Tongue (tissue), 1 donor: ENCODE measurements at regions not wholly inside any gene's neighbourhood (a gene's known extent, or its start where the extent isn't known, plus 50 kb on each side); places are given as distances from the start of the nearest gene placed in this dataset.

Experiments used
- DNase-seq: peaks from one replicate; pipeline ENCODE4 v3.0.0-alpha.2; 2015

DNA sequence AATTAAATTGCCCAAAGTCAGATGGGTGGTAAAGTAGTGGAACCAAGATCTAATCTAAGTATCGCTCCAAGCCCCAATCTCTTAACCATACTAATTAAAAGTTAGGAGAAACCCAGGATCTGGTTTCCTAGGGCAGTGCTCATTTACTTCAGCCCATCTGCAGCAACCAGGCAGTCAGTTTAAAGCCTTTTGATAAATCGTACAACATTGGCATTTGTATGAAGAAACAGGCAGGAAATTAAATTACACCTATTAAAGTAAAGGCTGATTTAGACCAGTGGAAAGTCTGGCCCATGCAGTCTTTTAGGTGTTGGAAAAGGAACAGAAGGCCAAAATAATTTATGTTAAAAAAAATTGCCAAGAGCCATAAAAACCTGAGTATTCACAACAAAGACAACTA is 594.4 kb upstream of the UBE2E2 start:
- DNase-seq = no peak

DNA sequence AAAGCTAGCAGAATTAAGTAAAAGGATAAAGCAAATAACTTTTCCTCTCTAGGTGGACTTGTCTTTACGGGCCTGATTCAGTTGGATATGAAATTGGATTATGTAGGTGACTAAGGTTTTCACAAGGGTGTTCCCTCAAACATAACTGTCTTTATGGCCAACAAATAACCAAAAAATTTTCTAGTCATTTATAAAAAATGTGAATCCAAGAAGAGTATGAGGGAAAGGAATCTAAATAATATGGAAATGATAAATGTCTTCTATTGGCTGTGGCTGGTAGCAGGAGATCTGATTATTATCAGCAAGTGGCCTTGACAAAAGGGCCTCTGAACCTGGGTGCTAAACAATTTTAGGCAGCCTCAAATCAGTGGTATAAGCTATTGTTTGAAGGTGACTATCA is 594.0 kb upstream of the UBE2E2 start:
- DNase-seq = no peak

DNA sequence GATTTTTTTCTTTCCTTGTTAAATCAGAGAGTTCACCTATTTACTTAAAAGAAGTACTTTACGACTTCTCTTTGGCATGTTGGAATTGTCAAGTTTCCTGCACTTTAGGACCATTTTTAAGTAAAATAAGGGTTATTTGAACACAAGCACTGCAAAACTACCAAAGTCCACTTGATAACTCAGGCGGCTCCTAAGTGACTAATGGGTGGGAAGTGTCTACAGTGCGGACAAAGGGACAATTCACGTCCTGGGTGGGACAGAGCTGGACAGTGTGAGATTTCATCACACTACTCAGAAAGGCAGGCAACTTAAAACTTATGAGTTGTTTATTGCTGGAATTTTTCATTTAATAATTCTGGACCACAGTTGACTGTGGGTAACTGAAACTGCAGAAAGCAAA is 590.2 kb upstream of the UBE2E2 start:
- DNase-seq = no peak

DNA sequence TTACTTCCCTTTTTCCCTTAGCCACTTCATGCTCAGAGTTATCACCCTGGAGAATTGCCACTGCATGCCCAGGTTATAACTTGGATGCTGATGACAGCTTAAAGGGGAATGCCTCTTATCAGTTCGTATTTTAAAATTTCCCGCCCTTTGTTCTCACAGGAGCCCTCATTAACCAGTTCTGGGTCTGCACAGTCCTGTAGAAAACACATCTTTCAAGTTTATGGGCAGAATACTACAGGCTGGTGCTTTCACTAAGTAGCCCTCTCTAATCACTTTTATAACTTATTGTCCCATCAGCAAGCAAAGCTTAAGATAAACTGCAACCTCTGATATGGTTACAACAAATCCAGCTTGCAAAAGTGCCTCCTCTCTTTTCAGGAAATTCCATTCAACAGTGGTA is 587.3 kb upstream of the UBE2E2 start:
- no peak for DNase-seq

DNA sequence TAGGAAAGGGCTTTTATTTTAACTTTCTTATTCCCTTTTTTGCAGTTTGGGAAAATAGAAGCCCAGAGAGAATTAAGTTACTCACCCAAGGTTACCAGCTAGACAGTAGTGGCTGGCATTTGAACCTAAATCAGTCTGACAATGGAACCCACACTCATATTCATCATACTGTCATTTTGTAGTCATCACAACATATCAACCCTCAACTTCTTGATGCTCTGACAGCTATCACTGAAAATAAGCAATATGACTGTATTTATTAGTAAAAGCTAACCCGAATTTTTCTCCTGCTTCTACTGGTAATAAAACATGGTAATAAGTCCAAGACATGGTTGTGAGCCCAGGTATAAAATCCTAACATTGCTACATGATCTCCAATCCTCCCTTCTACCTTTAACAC is 585.8 kb upstream of the UBE2E2 start:
- DNase-seq = no peak

DNA sequence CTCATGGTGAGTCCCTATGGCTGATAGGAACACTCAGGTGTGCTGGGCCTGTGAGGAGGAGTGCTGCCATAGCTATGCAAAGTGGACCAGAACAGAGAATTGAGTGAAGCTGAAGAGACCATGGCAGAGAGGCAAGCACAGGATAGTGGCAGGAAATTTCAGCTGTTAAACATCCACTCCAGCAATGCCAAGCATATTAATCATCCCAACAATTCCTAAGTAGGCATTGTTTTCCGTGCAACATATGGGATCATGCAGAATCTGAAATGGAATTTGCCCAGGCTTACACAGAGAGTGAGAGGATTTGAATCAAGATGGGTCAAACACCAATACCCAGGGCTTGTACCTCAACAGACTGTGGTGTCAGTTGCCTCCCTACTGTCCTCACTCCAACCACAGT is 582.6 kb upstream of the UBE2E2 start:
- no peak for DNase-seq

DNA sequence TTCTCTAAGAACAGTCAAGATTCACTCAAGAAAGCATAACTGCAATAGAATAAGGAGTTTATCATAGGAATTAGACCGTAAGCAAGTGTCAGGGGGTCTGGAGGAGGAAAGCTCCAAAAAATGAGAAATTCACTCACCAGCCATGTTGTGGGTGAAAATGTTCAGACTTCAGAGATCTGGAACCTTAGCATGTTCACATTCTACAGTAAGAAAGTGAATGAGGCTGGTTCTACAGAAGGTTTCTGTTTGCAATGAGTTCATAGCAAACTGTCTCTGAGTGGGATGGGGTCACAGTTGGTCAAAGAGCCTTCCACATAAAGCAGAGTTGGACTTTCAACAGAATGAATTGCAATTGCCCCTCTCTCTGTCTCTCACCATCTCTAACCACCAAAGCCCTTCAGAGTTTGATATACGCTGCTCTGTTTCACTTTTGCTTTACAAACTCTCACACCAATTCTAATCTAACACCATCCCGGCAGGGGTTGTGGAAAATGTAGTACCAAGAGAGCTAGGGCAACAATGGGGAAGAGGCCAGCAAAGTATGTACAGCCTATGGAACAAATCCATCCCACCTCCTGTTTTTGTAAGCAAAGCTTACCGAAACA is 581.8 kb upstream of the UBE2E2 start:
- DNase-seq = no peak

DNA sequence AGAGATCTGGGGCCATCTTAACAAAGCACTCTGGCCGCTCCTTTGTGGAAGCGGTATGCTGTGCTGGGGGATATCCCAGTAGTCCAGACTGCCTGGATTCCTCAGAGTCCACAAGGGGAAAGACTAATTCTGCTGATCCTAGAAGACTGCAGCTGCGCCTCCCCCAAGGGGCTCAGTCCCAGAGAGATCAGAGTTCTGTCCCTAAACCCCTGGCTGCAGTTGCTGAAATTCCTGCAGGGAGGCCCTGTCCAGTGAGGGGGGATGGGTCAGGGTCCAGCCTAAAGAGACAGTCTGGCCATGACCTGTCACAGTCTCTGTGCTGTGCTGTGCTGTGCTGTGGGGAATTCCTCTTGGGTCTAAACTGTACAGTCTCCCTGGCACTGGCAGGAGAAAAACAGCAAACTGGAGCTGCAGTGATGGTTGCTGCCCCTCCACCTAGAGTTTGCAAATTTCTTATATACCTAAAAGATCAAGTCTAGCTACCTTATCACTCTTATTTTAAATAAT is 575.1 kb upstream of the UBE2E2 start:
- no peak for DNase-seq

DNA sequence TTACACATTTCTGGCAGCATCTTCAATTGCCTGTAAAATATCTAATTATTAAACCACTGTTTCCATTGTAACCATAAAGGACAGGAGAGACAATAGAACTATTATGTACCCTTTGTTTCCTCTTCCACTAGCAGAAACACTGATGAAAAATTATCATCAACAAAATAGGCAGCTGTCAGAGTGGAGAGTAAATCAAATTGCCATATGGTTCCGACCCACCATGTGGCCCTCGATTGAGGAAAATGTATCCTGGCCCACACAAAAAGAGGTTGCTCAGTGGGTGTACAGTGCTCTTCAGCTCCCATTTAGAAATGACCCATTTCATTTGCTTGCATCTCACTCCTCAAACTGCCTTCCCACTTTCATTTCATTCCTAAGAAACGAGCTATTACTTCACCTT is 570.6 kb upstream of the UBE2E2 start:
- DNase-seq = no peak

DNA sequence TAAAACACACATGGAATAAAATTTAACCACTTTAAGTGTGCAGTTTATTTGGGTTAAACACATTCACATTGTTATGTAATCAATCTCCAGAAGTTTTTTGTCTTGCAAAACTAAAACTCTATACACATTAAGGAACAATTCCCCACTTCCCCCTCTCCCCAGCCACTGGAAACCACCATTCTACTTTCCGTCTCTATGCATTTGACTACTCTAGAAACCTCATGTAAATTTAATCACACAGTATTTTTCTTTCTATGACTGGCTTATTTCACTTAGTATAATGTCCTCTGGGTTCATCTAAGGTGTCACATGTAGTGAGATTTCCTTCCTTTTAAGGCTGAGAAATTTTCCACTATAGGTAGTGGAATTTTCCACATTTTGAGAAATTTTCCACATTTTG is 568.7 kb upstream of the UBE2E2 start:
- DNase-seq = no peak

DNA sequence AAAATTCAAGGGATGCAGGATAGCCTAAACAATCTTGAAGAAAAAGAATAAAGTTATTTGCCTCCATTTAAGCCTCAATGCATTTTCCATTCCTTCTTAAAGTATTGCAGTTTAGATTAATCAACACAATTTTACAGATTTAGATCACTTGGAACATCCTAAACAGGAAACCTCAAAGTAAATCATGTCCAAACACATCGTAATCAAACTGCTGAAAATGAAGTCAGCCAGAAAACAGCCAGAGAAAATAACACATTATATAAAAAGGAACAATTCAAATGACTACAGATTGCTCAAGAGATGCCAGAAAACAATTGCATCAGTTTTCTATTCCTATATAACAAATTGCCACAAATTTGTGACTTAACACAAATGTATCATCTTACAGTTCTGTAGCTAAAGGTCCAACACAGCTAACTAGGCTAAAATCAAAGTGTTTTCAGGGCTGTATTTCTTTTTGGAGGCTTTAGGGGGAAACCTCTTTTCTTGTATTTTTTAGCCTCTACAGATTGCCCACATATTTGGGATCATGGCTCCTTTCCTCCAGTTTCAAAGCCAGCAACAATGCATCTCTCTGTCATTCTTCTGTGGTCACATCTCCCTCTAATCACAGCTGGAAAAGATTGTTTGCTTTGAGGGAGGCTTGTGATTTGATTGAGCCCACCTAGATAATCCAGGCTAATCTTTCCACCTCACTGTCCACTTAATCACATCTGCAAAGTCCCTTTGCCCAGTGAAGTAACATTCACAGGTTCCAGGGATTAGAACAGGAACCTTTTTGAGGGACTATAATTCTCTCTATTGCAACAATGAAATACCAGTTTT is 543.3 kb upstream of the UBE2E2 start:
- peak; percentile 38 for DNase-seq

DNA sequence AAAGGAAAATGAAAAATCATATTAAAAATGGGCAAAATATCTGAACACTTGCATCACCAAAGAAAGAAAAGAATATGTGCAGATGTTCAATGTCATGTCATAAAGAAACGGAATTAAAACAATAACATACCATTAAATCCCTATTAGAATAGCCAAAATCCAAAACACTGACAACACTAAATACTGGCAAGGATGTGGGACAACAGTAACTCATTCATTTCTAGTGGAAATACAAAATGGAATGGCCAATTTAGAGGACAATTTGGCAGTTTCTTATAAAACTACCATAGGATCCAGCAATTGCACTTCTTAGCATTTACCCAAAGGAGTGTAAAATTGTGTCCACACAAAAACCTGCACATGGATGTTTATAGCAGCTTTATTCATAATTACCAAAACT is 542.5 kb upstream of the UBE2E2 start:
- DNase-seq = peak; percentile 2

DNA sequence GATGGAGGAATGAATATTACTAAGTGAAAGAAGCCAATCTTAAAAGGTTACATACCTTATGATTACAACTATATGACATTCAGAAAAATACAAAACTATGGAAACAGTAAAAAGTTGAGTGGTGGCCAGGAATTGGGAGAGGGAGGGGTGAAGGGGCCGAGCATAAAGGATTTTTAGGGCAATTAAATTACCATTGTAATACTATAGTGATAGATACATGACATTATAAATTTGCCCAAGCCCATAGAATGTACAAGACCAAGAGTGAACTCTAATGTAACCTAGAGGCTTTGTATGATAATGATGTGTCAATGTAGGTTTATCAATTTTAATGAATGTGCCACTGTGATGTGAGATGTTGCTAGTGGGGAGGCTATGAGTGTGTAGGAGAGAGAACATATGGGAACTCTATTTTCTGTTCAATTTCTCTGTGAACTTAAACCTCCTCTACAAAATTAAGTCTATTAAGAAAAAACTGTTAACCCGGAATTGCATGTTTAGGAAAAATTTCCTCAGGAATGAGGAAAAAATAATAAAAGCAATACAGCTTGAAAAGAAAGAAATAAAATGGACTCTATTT is 541.9 kb upstream of the UBE2E2 start:
- DNase-seq = no peak

DNA sequence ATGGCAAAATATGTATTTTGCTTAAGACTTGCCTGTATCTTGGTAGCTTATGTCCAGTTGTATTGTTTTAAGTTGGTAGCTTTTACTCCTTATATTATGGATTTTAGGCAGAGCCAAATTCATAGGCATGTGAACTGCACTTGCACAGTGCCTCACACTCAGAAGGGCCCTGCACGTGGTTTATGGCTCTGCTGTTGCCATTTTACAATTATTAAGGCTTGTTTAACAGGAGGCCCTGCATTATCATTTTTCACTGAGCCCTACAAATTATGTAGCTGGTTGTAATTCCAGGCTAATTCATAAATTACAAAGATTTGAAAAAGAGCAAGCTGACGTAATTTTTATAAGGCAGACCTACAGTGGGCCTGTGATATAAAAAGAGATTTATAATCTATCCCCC is 537.6 kb upstream of the UBE2E2 start:
- DNase-seq = no peak

DNA sequence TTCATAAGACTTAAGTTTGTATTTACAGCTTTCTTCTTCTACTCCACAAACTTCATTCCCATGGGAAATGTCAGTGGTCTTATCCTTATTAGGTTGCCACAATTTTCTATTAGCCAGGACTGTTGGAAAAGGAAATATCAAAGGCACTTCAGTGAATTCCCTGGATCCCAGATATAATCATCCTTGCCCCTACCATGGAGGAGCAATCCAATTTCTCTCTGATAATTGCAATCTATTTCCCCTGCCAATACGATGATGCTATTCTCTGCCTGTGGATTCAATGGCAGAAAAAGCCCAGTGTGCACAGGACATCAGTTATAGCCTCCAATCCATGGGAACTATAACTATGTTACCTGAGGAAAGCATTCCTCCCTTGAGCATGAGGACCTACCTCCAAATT is 536.4 kb upstream of the UBE2E2 start:
- no peak for DNase-seq

DNA sequence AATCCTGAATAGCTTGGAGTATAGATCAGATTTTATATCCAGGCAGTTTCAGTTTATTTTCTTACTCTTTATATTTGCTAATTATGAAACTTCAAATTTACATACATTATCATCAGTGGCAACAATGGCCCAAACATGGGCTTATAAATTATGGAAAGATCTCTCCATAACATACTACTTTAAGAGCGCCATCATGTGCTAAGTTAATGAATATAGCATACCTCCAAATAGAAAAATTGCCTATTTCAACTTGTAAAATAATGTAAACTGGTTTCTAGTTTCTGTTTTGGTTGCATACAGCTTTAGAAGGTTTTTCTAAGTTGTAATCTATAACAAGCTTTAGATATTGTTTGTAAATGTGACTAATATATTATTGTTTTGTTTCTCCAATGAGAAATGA is 531.3 kb upstream of the UBE2E2 start:
- no peak for DNase-seq

DNA sequence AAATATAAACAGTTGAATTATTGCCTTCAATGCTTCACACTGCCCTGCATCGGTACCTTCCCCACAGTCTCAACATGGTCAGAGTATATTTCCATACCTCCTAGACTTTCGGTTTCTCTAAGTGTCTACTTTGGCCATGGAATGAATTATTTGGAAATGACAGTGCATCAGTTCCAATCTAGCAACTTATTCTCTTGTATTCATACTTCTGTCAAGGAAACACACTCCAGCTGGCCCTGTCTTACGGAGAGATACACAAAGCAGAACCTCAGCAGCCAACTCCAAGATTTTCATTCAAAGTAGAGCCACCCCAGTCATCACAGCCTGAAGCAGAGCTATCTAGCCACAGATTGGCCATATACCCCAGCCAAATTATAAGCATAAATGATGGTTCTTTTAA is 518.4 kb upstream of the UBE2E2 start:
- peak; percentile 42 for DNase-seq

DNA sequence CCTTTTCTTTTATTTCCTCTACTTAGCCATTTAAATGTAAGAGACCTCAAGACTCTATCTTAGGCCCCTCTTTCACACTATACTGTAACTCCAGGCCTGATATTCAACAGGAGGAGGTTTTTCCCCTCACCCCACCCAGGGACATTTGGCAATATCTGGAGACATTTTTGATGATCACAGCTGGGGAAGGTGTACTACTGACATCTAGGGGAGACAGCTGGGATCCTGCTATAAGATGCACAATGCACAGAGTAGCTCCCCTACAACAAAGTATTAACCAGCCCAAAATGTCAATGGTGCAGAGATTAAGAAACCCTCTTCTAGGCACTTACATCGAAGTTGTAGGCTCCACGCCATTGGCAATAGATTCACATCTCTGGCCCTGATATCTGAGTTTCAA is 517.5 kb upstream of the UBE2E2 start:
- no peak for DNase-seq

DNA sequence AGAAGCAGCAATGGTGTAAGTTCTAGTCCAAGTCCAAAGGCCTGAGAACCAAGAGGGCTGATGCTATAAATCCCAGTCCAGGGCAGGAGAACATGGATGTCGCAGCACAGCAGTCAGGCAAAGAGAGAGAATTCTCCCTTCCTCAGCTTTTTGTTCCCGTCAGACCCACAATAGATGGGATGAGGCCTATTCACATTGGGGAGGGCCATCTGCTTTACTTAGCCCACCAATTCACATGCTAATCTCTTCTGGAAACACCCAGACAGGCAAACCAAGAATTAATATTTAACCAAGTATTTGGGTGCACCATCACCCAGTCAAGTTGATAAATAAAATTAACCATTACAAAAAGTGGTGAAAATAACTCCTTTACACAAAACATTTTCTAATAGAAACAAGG is 511.7 kb upstream of the UBE2E2 start:
- no peak for DNase-seq

DNA sequence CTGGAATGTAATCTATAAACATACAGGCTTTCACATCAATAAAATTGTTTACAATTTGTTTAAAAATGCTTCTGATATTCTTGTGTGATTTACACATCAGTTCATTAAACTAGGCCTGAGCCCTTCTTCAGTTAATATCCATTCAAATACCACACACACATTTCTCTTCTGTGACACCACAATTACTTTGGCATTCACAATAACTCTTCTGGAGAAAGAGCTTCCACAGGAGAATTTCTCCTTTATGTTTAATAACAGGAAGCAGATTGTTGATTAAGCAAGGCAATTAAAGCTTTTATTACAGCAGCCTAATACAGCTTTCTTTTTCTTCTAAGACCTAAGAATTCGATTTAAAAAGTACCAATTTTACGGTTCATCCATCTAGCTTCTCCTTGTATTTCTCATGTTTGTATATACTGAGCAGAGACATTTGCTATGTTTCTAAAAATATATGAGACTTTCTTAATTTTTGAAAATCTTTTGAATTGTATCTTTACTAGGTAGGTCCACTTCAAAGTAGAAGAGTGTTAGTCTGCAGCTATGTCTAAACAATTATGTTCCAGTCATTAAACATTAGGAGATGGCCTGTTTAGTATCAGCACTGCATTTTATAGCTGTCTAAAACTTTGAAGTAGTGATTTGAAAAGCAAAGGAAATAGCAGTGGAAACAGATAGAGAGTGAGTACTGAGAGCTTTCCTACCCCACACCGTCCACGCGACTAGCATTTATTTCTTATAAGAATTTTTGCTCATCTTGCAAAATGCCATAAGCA is 511.1 kb upstream of the UBE2E2 start:
- DNase-seq = no peak

DNA sequence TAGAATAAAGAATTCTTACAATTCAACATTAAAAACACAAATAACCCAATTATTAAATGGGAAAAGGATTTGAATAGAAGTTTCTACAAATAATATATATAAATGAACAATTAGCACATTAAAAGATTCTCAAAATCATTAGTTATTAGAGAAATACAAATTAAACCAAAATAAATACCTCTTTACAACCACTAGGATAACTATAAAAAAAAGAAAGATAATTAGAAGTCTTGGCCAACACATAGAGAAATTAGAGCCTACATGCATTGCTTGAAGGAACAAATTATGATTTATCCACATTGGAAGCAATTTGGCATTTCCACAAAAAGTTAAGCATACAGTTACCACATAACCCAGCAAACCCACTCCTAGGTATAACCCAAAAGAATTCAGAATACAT is 502.3 kb upstream of the UBE2E2 start:
- no peak for DNase-seq

DNA sequence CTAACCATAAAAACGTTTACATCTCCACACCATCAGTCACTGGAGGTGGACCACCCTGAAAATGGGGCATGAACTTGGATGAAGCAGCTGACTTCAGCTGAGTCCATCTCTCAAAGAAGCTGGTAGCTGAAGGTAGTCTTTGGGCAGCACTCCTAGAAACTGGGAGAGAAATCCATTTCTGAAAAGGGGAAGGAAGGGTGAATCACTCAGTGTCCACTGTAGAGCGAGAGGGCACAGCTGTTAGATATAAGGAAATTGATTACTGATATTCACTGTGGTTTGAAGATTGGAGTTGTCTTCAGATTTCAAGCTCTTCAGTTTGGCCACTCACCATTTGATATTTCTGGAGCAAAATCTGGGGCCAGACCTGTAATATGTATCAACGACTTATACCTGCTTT is 499.0 kb upstream of the UBE2E2 start:
- no peak for DNase-seq
